ENCODE measurements at regions not wholly inside any gene's neighbourhood (a gene's known extent, or its start where the extent isn't known, plus 50 kb on each side); places are given as distances from the start of the nearest gene placed in this dataset.

DNA sequence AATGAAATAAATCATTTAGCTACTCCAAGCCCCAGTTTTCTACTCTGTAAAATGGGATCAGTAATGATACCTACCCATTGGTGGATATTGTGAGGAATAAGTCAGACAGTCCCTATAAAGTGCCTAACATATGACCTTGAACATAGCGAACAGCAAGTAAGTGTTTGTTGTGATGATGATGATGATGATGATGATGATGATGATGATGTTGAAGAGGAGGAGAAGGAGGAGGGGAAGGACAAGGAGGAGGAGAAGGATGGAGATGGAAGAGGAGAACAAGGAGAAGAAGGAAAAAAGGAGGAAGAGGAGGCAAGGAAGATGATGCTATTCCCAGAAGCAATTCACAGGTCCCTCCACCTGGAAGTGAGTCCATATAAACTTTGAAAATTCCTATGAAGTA, 264.3 kb downstream of the MAFB start:
- Mint-ChIP-seq H3K4me3 (ENCODE audit: low read depth) (no peak overlapping the region), H3K27ac (no peak overlapping the region), H3K27me3 (peaks cover 8% of the 10 kb centered on the region), H3K9me3 (ENCODE audit: low read depth) (no peaks in the 10 kb centered on the region), H3K36me3 (ENCODE audit: insufficient read depth) (no peaks in the 10 kb centered on the region), H3K4me1 (ENCODE audit: low read depth) (no peaks in the 10 kb centered on the region)
- TF ChIP-seq CTCF (IDR thresholded peaks at IDR 0.05; ENCODE audit: unreplicated experiment) = no peak
- DNase-seq (ENCODE audit: low spot score, unreplicated experiment) = no peak

DNA sequence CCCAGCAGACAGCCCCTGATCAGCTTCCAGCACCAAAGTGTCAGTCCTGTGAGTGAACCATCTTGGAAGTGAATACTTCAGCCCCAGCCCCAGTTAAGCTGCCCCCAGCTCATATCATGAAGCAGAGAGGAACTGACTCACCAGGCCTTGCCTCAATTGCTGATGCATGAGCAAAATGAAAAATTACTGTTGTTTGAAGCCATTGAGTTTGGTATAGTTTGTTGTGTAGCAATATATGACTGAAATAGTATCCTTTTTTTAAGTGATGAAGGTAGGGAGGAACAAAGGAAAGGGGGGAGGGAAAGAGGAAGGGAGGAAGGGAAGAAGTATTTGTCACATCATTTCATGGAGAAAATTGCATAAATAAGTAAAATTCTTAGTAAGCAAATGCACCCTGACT, 266.4 kb downstream of the MAFB start:
- DNase-seq (ENCODE audit: low spot score, unreplicated experiment) = no peak
- H3K27ac Mint-ChIP-seq = no peak overlapping the region
- H3K36me3 Mint-ChIP-seq (ENCODE audit: insufficient read depth) = no peaks in the 10 kb centered on the region
- no peaks in the 10 kb centered on the region for H3K4me1 Mint-ChIP-seq (ENCODE audit: low read depth)
- no peak overlapping the region for H3K4me3 Mint-ChIP-seq (ENCODE audit: low read depth)
- H3K27me3 Mint-ChIP-seq = peaks cover 8% of the 10 kb centered on the region
- TF ChIP-seq CTCF (IDR thresholded peaks at IDR 0.05; ENCODE audit: unreplicated experiment) = no peak
- no peaks in the 10 kb centered on the region for H3K9me3 Mint-ChIP-seq (ENCODE audit: low read depth)

DNA sequence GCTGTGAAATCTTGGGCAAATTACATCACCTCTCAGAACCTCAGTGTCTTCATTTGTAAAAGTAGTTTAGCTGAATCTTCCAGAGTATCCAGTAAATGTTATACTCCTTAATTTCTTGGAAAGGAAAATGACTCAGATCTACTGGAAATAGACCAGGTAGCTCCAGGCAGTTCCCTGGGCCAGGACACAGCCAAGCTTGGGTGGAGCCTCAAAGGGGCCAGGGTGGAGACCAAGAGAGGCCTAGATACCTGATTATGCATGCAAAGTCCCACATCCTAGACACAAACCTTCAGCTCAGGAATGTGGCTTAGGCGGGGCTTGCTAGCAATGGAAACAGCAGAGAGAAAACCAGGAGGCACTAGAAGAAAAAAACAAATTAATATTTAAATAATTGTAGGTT, 272.8 kb downstream of the MAFB start:
- Mint-ChIP-seq H3K4me1 (ENCODE audit: low read depth) (no peaks in the 10 kb centered on the region), H3K27me3 (no peaks in the 10 kb centered on the region), H3K27ac (no peak overlapping the region), H3K9me3 (ENCODE audit: low read depth) (peaks cover 13% of the 10 kb centered on the region), H3K36me3 (ENCODE audit: insufficient read depth) (no peaks in the 10 kb centered on the region), H3K4me3 (ENCODE audit: low read depth) (no peak overlapping the region)
- TF ChIP-seq CTCF (IDR thresholded peaks at IDR 0.05; ENCODE audit: unreplicated experiment) = no peak
- DNase-seq (ENCODE audit: low spot score, unreplicated experiment) = no peak

GRCh38 chr20:40414843-40415615, 274.0 kb downstream of the MAFB start:
- Mint-ChIP-seq H3K4me3 (ENCODE audit: low read depth) (no peak overlapping the region), H3K27ac (no peak overlapping the region), H3K9me3 (ENCODE audit: low read depth) (peaks cover 13% of the 10 kb centered on the region), H3K27me3 (peaks cover 3% of the 10 kb centered on the region), H3K4me1 (ENCODE audit: low read depth) (no peaks in the 10 kb centered on the region), H3K36me3 (ENCODE audit: insufficient read depth) (no peaks in the 10 kb centered on the region)
- TF ChIP-seq CTCF (IDR thresholded peaks at IDR 0.05; ENCODE audit: unreplicated experiment) = no peak
- no peak for DNase-seq (ENCODE audit: low spot score, unreplicated experiment)

DNA sequence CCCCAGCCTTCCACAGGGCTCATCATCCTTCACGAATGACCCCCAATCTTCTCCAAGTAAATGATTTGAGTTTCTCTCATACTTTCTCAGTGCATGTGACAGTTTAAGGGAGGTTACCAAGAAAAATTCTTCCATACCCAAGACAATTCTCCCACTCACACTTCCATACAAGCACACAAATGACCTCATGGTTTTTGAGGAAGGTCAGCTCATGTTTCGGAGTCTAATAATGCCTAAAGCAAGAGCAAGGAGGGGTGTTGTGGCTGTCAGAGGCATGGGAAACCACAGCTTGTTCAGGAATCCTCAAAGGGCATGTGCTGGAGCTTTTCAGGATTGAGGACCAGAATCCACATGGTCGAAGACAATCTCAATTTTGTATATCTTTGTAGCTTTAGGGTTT, 279.0 kb downstream of the MAFB start:
- Mint-ChIP-seq H3K27ac (no peak overlapping the region), H3K4me1 (ENCODE audit: low read depth) (no peaks in the 10 kb centered on the region), H3K36me3 (ENCODE audit: insufficient read depth) (no peaks in the 10 kb centered on the region), H3K9me3 (ENCODE audit: low read depth) (no peaks in the 10 kb centered on the region), H3K4me3 (ENCODE audit: low read depth) (no peak overlapping the region), H3K27me3 (peaks cover 3% of the 10 kb centered on the region)
- DNase-seq (ENCODE audit: low spot score, unreplicated experiment) = no peak
- TF ChIP-seq CTCF (IDR thresholded peaks at IDR 0.05; ENCODE audit: unreplicated experiment) = no peak

Measured in progenitor cell of endocrine pancreas (in vitro differentiated cells).